Left colon (tissue), 2 donors: ENCODE measurements at regions not wholly inside any gene's neighbourhood (a gene's known extent, or its start where the extent isn't known, plus 50 kb on each side); places are given as distances from the start of the nearest gene placed in this dataset.

Source experiments
- ATAC-seq: fragments of 200-7000 bp; cut with Tn5 transposase; one replicate; pipeline ENCODE4 v1.9.1; 2020; ENCODE audit warnings: mild to moderate bottlenecking, moderate library complexity
- DNase-seq, 2 donors: peaks; one replicate each; pipeline ENCODE4 v3.0.0-alpha.2; 2020
- intact Hi-C, 2 donors: fragments of 100-400 bp; cut with DNase I in 1 of 2; cut with micrococcal nuclease in 1 of 2; formaldehyde crosslinking; loops; one replicate each; pipeline versions ENCODE4 v1.11.2 to v1.14.0; 2022; cut with DNase I, micrococcal nuclease
- donor health status: DM: no; HTN: no; CAD: no.
- donor health status: DM: yes; HTN: yes; CAD: no.

DNA sequence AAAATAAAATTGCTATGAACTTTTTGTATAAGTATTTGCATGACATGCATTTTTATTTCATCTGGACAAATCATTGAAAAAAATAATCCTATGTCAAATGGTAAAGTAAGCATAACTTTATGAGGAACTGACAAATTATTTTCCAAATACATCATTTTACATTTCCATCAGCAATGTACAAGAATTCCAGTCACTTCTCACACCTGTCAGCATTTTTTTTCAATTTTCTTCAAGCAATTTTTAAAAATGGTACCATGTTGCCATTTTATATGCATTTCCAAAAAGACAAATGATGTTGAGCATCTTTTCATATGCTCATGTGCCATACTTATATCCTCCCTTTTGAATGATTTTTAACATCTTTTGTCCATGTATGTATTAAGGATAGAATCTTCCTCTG lies 961.7 kb upstream of the PIK3C3 start:
- no peak for DNase-seq
- intact Hi-C loops, result no loop called here
- ATAC-seq, result no peak

- no peak for DNase-seq
- no peak for ATAC-seq
- intact Hi-C loops, result no loop called here
Measured at GRCh38 chr18:40987581-40987980, 967.5 kb upstream of the PIK3C3 start.

DNA sequence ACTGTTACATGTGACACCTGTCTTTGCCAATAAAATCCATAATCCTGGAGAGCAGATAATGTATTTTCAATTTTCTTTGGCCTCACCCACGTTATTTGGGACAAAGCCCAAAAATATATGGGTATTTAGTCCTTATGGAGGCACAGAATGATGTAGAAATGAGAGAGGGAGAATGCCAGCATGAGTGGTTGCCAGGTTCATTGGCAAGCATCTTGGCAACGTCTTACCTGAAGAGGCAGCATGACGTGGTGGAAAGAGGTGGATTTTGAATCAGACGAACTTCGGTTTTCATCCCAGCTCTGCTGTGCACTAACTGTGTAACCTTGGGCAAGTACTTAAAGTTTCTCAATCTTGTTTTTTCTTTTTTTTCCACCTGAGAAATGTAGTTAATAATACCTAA lies 969.6 kb upstream of the PIK3C3 start:
- ATAC-seq, result no peak
- DNase-seq, result no peak
- intact Hi-C loops, result no loop called here

DNA sequence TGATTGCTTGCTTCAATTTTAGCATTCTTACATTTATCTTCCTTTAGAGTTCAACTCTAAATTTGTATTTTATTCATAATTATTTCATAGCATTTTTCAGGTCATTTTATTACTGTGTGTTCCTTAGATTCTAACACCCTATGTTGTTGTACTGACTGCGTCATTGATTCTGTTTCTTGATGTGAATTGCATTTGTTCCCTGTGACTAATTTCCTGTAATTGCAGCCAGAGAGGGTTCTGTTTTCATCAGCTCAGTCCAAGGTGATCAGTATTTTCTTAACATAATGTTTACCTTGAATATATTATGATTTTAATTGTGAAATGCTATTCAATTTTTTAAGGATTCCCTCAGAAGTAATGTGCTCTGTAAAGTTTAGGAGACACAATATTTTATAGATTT lies 970.2 kb upstream of the PIK3C3 start:
- intact Hi-C loops, result no loop called here
- no peak for ATAC-seq

GRCh38 chr18:40983835-40984234 lies 971.2 kb upstream of the PIK3C3 start:
- intact Hi-C loops, result no loop called here
- DNase-seq (no peak), ATAC-seq (no peak)

More for the DNA sequence above, 970.2 kb upstream of the PIK3C3 start:
- DNase-seq, result no peak

GRCh38 chr18:40980171-40980570 lies 974.9 kb upstream of the PIK3C3 start:
- intact Hi-C loops, result no loop called here
- DNase-seq, result no peak
- ATAC-seq, result no peak

GRCh38 chr18:40976050-40976449 lies 979.0 kb upstream of the PIK3C3 start:
- intact Hi-C loops, result no loop called here
- no peak for ATAC-seq

GRCh38 chr18:40974448-40974847 lies 980.6 kb upstream of the PIK3C3 start:
- ATAC-seq (no peak), DNase-seq (no peak)
- intact Hi-C loops, result no loop called here

More at GRCh38 chr18:40976050-40976449, 979.0 kb upstream of the PIK3C3 start:
- no peak for DNase-seq

DNA sequence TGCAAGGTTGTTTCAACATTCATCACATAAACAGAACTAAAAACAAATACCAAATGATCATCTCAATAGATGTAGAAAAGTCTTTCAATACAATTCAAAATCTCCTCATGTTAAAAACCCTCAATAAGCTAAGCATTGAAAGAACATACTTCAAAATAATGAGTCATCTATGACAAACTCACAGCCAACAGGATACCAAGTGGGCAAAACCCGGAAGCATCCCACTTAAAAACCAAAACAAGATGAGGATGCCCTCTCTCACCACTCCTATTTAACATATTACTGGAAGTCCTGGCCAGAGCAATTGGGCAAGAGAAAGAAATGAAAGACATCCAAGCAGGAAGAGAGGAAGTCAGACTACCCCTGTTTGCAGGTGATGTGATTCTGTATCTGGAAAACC lies 992.2 kb upstream of the PIK3C3 start:
- no peak for ATAC-seq
- intact Hi-C loops, result no loop called here
- no peak for DNase-seq

- DNase-seq (no peak), ATAC-seq (no peak)
- intact Hi-C loops, result no loop called here
Measured at GRCh38 chr18:40957533-40958070, 997.4 kb upstream of the PIK3C3 start.

- ATAC-seq (no peak), DNase-seq (no peak)
- intact Hi-C loops, result no loop called here
Measured at GRCh38 chr18:40956213-40956612, 998.8 kb upstream of the PIK3C3 start.

GRCh38 chr18:40955351-40955750 lies 999.7 kb upstream of the PIK3C3 start:
- DNase-seq, result no peak
- intact Hi-C loops, result no loop called here
- ATAC-seq, result no peak

- intact Hi-C loops, result no loop called here
- ATAC-seq (no peak), DNase-seq (no peak)
Measured at GRCh38 chr18:40949114-40949950, 1005.7 kb upstream of the PIK3C3 start.

DNA sequence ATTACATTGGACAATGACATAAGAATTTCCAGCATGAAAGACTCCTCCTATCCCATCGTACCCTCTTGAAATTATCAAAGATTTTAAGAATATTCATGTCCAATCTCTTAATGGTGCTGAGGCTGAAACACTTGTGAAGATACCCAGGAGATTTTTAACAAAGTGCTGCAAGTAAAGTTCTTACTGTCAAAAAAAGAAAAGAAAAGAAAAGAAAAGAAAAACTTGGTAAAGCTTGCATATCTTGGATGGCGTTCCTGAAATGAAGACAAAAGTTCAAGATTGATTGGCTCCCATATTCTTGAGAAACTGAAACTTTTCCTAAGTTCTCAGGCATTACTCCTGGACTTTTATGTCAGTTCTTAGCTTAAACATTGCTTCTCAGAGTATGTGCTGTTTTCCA lies 1010.5 kb upstream of the PIK3C3 start:
- ATAC-seq (no peak), DNase-seq (no peak)
- intact Hi-C loops, result no loop called here

- intact Hi-C loops, result no loop called here
- no peak for ATAC-seq
- no peak for DNase-seq
Measured at GRCh38 chr18:40939656-40940515, 1015.1 kb upstream of the PIK3C3 start.

DNA sequence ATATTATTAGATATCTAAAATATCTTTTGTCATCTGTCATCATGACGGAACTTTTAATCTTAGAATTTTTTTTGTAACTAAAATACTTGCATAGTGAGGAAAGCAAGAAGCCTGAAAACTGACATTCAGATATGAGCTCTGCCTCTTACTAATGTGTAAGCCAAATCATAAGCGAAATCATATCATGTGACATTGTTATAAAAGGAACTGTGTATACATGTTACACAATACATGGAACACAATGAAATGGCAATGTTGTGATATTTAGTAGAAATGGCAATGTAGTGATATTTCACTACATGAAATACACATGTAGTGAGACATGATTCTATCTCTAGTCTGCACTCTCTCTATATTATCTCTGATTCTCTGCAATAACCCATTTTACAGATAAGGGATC lies 1016.4 kb upstream of the PIK3C3 start:
- DNase-seq (no peak), ATAC-seq (no peak)
- intact Hi-C loops, result no loop called here

DNA sequence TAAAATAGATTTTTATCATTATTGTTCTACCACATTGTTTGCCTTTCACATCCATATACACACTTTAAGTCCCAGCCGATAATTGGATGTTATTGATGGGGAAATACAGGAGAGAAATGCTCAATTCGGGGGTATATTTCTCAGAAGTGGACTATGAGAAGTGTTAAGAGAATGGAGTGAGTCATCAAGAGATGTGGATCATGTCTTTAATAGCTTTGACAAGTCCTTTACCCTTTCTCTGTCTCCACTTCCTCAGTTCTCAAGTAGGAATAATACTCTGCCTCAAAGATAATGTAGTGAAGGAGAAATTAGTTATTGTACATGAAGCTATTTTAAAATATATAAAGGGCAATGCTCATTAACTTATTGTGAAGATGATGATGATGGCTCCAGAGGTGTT lies 1017.6 kb upstream of the PIK3C3 start:
- DNase-seq (no peak), ATAC-seq (no peak)
- intact Hi-C loops, result no loop called here

- no peak for DNase-seq
- ATAC-seq, result no peak
- intact Hi-C loops, result no loop called here
Measured at GRCh38 chr18:40935423-40935822, 1019.6 kb upstream of the PIK3C3 start.

DNA sequence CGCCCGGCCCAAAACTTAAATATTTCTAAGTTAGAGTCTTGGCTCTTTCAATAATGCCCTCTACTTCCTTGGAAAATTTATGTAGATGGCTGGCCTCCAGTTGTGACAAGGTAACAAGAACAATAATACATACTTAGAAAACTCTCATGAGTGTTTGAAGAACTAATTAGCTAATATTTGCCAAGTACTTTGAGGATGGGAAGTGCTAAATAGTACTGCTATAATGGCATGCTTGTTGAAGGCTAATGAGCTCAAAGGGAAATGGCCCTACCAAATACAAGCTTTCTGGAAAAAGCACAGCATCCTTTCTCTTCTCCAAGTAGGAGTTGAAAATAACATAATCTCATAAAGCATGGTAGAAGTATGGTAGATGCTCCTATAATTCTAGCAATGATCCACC lies 1022.2 kb upstream of the PIK3C3 start:
- no peak for DNase-seq
- intact Hi-C loops, result no loop called here
- ATAC-seq, result no peak
